MCF 10A (cell line): ENCODE measurements at regions not wholly inside any gene's neighbourhood (a gene's known extent, or its start where the extent isn't known, plus 50 kb on each side); places are given as distances from the start of the nearest gene placed in this dataset.

Experiments
- BruUV-seq: library from RNA; stranded (reverse); fragments of 400-500 nt; replicated peaks from 2 replicates; lab custom pipeline; 2021; lab: Mats Ljungman, UMichigan
- CTCF ChIA-PET: fragments of 300-600 bp; sonication (Branson Sonifier 250); formaldehyde crosslinking; extraction: SDS; loops from one replicate; lab custom pipeline; 2021; ENCODE audit warnings: antibody characterized with exemption, inconsistent platforms; lab: Yijun Ruan, JAX
- POLR2A ChIA-PET: fragments of 300-600, 350-650 bp; sonication (Branson Sonifier 250); formaldehyde crosslinking; extraction: SDS; loops from one replicate; lab custom pipeline; 2020; ENCODE audit warnings: antibody characterized with exemption, inconsistent platforms; lab: Yijun Ruan, JAX
- DNase-seq: peaks from one replicate; pipeline ENCODE4 v3.0.0-alpha.2; 2018; ENCODE audit not compliant: unreplicated experiment
- H3K27ac Mint-ChIP-seq: one replicate; pipeline ENCODE4 v1.8.0; 2022; ENCODE audit warnings: mild to moderate bottlenecking, low read depth, mixed read lengths; ENCODE audit not compliant: unreplicated experiment
- H3K27me3 Mint-ChIP-seq: one replicate; pipeline ENCODE4 v1.8.0; 2022; ENCODE audit warnings: mixed read lengths; ENCODE audit not compliant: insufficient read depth, unreplicated experiment
- H3K36me3 Mint-ChIP-seq: one replicate; pipeline ENCODE4 v1.8.0; 2022; ENCODE audit warnings: mild to moderate bottlenecking, moderate library complexity, mixed read lengths; ENCODE audit not compliant: insufficient read depth, unreplicated experiment
- H3K4me1 Mint-ChIP-seq: one replicate; pipeline ENCODE4 v1.8.0; 2022; ENCODE audit warnings: mixed read lengths; ENCODE audit not compliant: insufficient read depth, unreplicated experiment
- H3K4me3 Mint-ChIP-seq: one replicate; pipeline ENCODE4 v1.8.0; 2022; ENCODE audit warnings: mild to moderate bottlenecking, moderate library complexity, mixed read lengths; ENCODE audit not compliant: unreplicated experiment
- H3K9me3 Mint-ChIP-seq: one replicate; pipeline ENCODE4 v1.8.0; 2022; ENCODE audit warnings: mixed read lengths; ENCODE audit not compliant: unreplicated experiment
- intact Hi-C: fragments of 100-400 bp; cut with micrococcal nuclease; formaldehyde crosslinking; loops from 2 replicates; pipeline ENCODE4 v1.14.1; 2022
- TF ChIP-seq, protein P1 (sequence below): fragments of 200-600 bp; IDR thresholded peaks from one replicate; pipeline ENCODE4 v1.8.0; 2022; ENCODE audit warnings: antibody characterized with exemption, mild to moderate bottlenecking; ENCODE audit not compliant: unreplicated experiment

GRCh38 chr5:4879075-4879474 lies 261.1 kb upstream of the ADAMTS16 start:
- no peaks in the 10 kb centered on the region for H3K9me3 Mint-ChIP-seq
- TF ChIP-seq, protein P1, sequence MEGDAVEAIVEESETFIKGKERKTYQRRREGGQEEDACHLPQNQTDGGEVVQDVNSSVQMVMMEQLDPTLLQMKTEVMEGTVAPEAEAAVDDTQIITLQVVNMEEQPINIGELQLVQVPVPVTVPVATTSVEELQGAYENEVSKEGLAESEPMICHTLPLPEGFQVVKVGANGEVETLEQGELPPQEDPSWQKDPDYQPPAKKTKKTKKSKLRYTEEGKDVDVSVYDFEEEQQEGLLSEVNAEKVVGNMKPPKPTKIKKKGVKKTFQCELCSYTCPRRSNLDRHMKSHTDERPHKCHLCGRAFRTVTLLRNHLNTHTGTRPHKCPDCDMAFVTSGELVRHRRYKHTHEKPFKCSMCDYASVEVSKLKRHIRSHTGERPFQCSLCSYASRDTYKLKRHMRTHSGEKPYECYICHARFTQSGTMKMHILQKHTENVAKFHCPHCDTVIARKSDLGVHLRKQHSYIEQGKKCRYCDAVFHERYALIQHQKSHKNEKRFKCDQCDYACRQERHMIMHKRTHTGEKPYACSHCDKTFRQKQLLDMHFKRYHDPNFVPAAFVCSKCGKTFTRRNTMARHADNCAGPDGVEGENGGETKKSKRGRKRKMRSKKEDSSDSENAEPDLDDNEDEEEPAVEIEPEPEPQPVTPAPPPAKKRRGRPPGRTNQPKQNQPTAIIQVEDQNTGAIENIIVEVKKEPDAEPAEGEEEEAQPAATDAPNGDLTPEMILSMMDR, result no peak
- intact Hi-C loops, result loop anchor here (1.0 to 5.0 kb wide), 7 partner anchors 63 to 540 kb away; no protein-coding TSS in a partner anchor
- ChIA-PET CTCF (interaction anchor here (0.5 to 9.3 kb wide), 32 partner anchors 11 to 1683 kb away, joined by 3 to 139 read pairs (median 4); partner anchors contain the start of genes ADAMTS16 and ICE1), POLR2A (interaction anchor here (1.1 to 1.8 kb wide), 2 partner anchors 540 to 541 kb away, joined by 3 to 6 read pairs; no protein-coding TSS in a partner anchor)
- no TSS peak for BruUV-seq
- H3K27ac Mint-ChIP-seq, result no peak overlapping the region
- no peak for DNase-seq
- H3K36me3 Mint-ChIP-seq, result peaks cover 6% of the 10 kb centered on the region
- H3K4me3 Mint-ChIP-seq, result no peak overlapping the region
- no peaks in the 10 kb centered on the region for H3K4me1 Mint-ChIP-seq
- peaks cover 2% of the 10 kb centered on the region for H3K27me3 Mint-ChIP-seq

DNA sequence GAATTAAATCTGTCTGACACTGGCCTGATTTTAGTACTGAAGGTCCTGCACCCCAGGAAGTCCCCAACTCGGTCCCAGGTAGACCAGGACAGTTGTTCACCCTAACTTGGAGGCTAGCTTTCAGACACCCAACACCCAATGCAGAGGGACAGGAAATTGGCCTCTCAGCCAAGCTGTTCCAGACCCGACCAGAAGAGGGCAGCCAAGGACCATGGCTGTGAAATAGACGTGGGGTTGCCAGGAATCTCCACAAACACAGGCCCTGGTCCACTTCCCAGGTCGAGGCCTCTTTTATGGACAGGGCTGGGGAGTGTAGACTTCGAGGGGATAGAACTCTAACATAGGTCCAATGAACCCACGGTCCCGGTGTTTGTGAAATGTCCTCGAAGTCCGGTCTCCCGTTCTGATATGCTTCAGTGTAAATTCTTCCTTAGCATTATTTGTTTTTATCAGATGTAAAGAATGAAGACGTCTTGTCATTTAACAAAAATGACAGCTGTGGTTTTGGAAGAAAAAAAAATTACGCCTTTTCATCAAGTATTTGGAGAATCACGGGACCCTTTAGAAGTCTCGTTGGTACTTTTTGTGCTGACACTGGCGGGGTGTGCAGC lies 260.3 kb upstream of the ADAMTS16 start:
- H3K27ac Mint-ChIP-seq, result no peak overlapping the region
- H3K36me3 Mint-ChIP-seq, result peaks cover 6% of the 10 kb centered on the region
- intact Hi-C loops, result loop anchor here (1.0 to 5.0 kb wide), 7 partner anchors 63 to 540 kb away; no protein-coding TSS in a partner anchor
- POLR2A ChIA-PET, result interaction anchor here (1.1 to 1.8 kb wide), 2 partner anchors 539 to 541 kb away, joined by 3 to 6 read pairs; no protein-coding TSS in a partner anchor
- TF ChIP-seq, protein P1, result peak; percentile 93
- DNase-seq, result peak; percentile 78
- CTCF ChIA-PET, result interaction anchor here (0.5 to 9.3 kb wide), 37 partner anchors 12 to 1598 kb away, joined by 3 to 139 read pairs (median 3); partner anchors contain the start of genes ADAMTS16 and ICE1
- peaks cover 9% of the 10 kb centered on the region for H3K27me3 Mint-ChIP-seq
- no peaks in the 10 kb centered on the region for H3K4me1 Mint-ChIP-seq
- no peak overlapping the region for H3K4me3 Mint-ChIP-seq
- BruUV-seq, result no TSS peak
- H3K9me3 Mint-ChIP-seq, result no peaks in the 10 kb centered on the region

- peaks cover 14% of the 10 kb centered on the region for H3K27me3 Mint-ChIP-seq
- DNase-seq, result no peak
- H3K36me3 Mint-ChIP-seq, result peaks cover 2% of the 10 kb centered on the region
- no peak overlapping the region for H3K4me3 Mint-ChIP-seq
- H3K27ac Mint-ChIP-seq, result no peak overlapping the region
- ChIA-PET POLR2A (interaction anchor here (1.1 to 1.8 kb wide), 2 partner anchors 539 to 540 kb away, joined by 3 to 6 read pairs; no protein-coding TSS in a partner anchor), CTCF (interaction anchor here (0.5 to 9.3 kb wide), 22 partner anchors 12 to 543 kb away, joined by 3 to 139 read pairs (median 3); partner anchors contain the start of gene ICE1)
- H3K9me3 Mint-ChIP-seq, result no peaks in the 10 kb centered on the region
- intact Hi-C loops, result no loop called here
- no TSS peak for BruUV-seq
- H3K4me1 Mint-ChIP-seq, result no peaks in the 10 kb centered on the region
- TF ChIP-seq, protein P1, result no peak
Measured at GRCh38 chr5:4880304-4880741, 259.8 kb upstream of the ADAMTS16 start.

DNA sequence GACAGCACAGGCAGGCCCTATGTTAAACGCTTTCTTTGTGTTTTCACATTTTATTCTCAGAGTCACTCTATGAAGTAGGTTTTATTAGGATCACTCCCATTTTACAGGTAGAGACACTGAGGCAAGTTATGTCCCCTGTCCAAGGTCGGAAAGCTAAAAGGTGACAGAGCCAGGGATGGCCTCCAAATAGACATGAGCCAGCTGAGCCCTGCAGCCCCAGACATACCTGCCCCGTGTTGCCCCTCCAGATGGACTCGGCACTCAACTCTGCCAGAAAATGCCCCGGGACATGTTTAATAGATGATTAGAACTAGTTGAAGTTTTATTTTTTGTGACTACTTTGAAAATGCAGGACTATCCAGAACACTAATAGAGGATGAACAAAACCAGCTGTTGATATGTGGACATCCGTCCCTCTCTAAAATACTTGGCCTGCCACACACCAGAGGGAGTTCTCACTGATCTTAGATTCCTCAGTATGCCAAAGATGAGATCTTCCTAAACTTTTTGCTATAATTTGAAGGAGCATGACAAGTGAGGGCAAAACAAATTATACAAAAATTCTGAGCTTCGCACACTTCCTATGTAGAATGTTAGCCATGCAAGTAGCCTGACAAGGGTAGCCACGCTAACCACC lies 258.6 kb upstream of the ADAMTS16 start:
- CTCF ChIA-PET, result interaction anchor here (1.0 to 9.3 kb wide), 3 partner anchors 16 to 537 kb away, joined by 3 to 139 read pairs (median 4); partner anchors contain the start of genes ADAMTS16 and ICE1
- H3K4me1 Mint-ChIP-seq, result no peaks in the 10 kb centered on the region
- H3K36me3 Mint-ChIP-seq, result no peaks in the 10 kb centered on the region
- no peak overlapping the region for H3K4me3 Mint-ChIP-seq
- no peaks in the 10 kb centered on the region for H3K9me3 Mint-ChIP-seq
- H3K27ac Mint-ChIP-seq, result no peak overlapping the region
- BruUV-seq, result no TSS peak
- POLR2A ChIA-PET, result no interaction called here
- TF ChIP-seq, protein P1, result no peak
- DNase-seq, result no peak
- H3K27me3 Mint-ChIP-seq, result peaks cover 26% of the 10 kb centered on the region
- intact Hi-C loops, result no loop called here
